Mesendoderm (in vitro differentiated cells): ENCODE measurements at regions not wholly inside any gene's neighbourhood (a gene's known extent, or its start where the extent isn't known, plus 50 kb on each side); places are given as distances from the start of the nearest gene placed in this dataset.
A peak's percentile ranks its signal among the peaks of the same experiment; 100 is the strongest.

Source experiments
- DNase-seq: peaks from one replicate; pipeline ENCODE4 v3.0.0; 2013
- H2AK5ac ChIP-seq: 2 replicates; pipeline ENCODE4 v1.6.1; 2013; ENCODE audit warnings: low read length, inconsistent platforms
- H2BK120ac ChIP-seq: 2 replicates; pipeline ENCODE4 v1.6.1; 2013; ENCODE audit warnings: low read depth, mild to moderate bottlenecking, low read length, moderate library complexity, mixed read lengths
- H2BK15ac ChIP-seq: replicated peaks from 2 replicates; pipeline ENCODE4 v1.6.1; 2013; ENCODE audit warnings: low read depth, mild to moderate bottlenecking, moderate library complexity
- H2BK5ac ChIP-seq: 2 replicates; pipeline ENCODE4 v1.6.1; 2013; ENCODE audit warnings: low read length, inconsistent platforms
- H3K18ac ChIP-seq: 2 replicates; pipeline ENCODE4 v1.6.1; 2013; ENCODE audit warnings: mild to moderate bottlenecking, low read length, mixed read lengths
- H3K23ac ChIP-seq: one replicate; pipeline ENCODE4 v1.6.1; 2013; ENCODE audit warnings: low read length
- H3K27ac ChIP-seq: 2 replicates; pipeline ENCODE4 v1.5.1; 2013; ENCODE audit warnings: low read depth, mild to moderate bottlenecking, inconsistent platforms, low read length, moderate library complexity
- H3K27me3 ChIP-seq: 2 replicates; pipeline ENCODE4 v1.6.1; 2013; ENCODE audit warnings: low read length, control low read depth, mild to moderate bottlenecking, inconsistent platforms; ENCODE audit not compliant: insufficient read depth, poor library complexity
- H3K36me3 ChIP-seq: 2 replicates; pipeline ENCODE4 v1.6.1; 2013; ENCODE audit warnings: low read length, inconsistent platforms; ENCODE audit not compliant: control insufficient read depth, insufficient read depth
- H3K4ac ChIP-seq: one replicate; pipeline ENCODE4 v1.6.1; 2013; ENCODE audit warnings: low read depth, mild to moderate bottlenecking, low read length, moderate library complexity
- H3K4me1 ChIP-seq: 2 replicates; pipeline ENCODE4 v1.6.1; 2013; ENCODE audit warnings: low read depth, low read length, inconsistent platforms; ENCODE audit not compliant: control insufficient read depth
- H3K4me2 ChIP-seq: 2 replicates; pipeline ENCODE4 v1.6.1; 2013; ENCODE audit warnings: low read length
- H3K4me3 ChIP-seq: 2 replicates; pipeline ENCODE4 v1.5.1; 2013; ENCODE audit warnings: mild to moderate bottlenecking, low read length
- H3K56ac ChIP-seq: one replicate; pipeline ENCODE4 v1.6.1; 2013; ENCODE audit warnings: low read length
- H3K79me1 ChIP-seq: 2 replicates; pipeline ENCODE4 v1.6.1; 2013; ENCODE audit warnings: low read length, inconsistent platforms
- H3K79me2 ChIP-seq: 2 replicates; pipeline ENCODE4 v1.6.1; 2013; ENCODE audit warnings: mild to moderate bottlenecking, low read length; ENCODE audit not compliant: control insufficient read depth, insufficient read depth
- H3K9ac ChIP-seq: 2 replicates; pipeline ENCODE4 v1.6.1; 2013; ENCODE audit warnings: low read length, inconsistent platforms
- H4K5ac ChIP-seq: one replicate; pipeline ENCODE4 v1.6.1; 2013; ENCODE audit warnings: low read length
- H4K8ac ChIP-seq: one replicate; pipeline ENCODE4 v1.6.1; 2013; ENCODE audit warnings: low read depth, mild to moderate bottlenecking, control low read depth, low read length, moderate library complexity
- WGBS: extraction: QIAGEN DNeasy Blood & Tissue Kit; methylation state at CpG from one replicate; pipeline ENCODE4 v1.1.7; 2013; ENCODE audit warnings: low lambda C conversion rate, missing lambda C conversion rate; ENCODE audit not compliant: insufficient coverage; ENCODE audit errors: extremely low coverage; 5-methylcytosine and 5-hydroxymethylcytosine counted together

DNA sequence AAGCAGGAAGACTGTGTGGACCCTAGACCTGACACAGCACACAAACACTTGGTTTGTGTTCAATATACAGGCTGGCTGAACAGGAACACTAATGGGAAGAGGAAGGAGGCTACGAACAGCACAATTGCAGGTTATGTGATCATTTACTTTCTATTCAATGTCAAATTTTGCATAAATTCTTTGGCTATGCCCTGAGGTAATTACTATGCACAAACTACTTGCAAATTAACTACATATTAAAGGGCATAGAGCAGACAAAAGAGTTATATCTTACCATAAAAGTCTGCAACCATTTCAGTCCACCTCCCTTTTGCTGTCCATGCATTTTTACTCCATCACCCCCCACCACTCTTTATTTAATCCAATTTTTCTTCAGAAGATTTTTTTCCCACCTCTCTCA is 291.2 kb upstream of the TMTC1 start:
- Histone ChIP-seq H3K23ac (no peak overlapping the region), H2BK15ac (no peak overlapping the region)
- WGBS = no CpG with 5 or more reads among the region's 1 CpG

DNA sequence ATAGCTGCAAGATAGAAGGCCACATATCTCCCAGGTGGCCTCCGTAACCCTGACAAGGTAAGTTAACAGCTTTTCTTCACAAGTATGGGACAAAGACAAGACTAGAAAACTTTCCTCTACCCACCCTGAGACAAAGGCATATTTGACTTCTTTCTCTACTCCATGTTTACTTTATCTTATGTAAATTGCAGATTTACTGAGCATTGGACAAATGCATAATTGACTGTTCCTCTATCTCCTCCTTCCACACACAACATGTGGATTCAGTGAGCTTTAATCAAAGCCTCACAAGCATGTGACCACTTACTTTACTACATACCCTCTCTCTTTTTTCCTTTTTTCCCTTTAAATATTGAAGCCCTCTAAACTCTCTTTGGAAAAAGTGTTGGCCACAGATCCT is 289.1 kb upstream of the TMTC1 start:
- Histone ChIP-seq H3K56ac (no peak overlapping the region), H3K4me3 (no peak overlapping the region), H3K4ac (no peak overlapping the region), H2BK15ac (no peak overlapping the region), H3K4me2 (no peak overlapping the region), H3K23ac (no peak overlapping the region), H3K18ac (no peak overlapping the region), H3K79me2 (no peaks in the 10 kb centered on the region), H4K8ac (no peak overlapping the region), H3K4me1 (no peaks in the 10 kb centered on the region), H2BK120ac (no peak overlapping the region), H2AK5ac (no peak overlapping the region), H3K9ac (no peak overlapping the region), H3K36me3 (no peaks in the 10 kb centered on the region), H2BK5ac (no peak overlapping the region), H3K27ac (no peak overlapping the region), H4K5ac (no peak overlapping the region), H3K27me3 (no peaks in the 10 kb centered on the region), H3K79me1 (no peaks in the 10 kb centered on the region)
- WGBS = no CpG with 5 or more reads among the region's 1 CpG
- no peak for DNase-seq

More for the DNA sequence above, 291.2 kb upstream of the TMTC1 start:
- Histone ChIP-seq H3K36me3 (no peaks in the 10 kb centered on the region), H3K4ac (no peak overlapping the region), H3K4me2 (no peak overlapping the region), H2BK120ac (no peak overlapping the region), H2AK5ac (no peak overlapping the region), H3K27me3 (no peaks in the 10 kb centered on the region), H3K79me1 (no peaks in the 10 kb centered on the region), H3K56ac (no peak overlapping the region), H4K5ac (no peak overlapping the region), H4K8ac (no peak overlapping the region), H3K27ac (no peak overlapping the region), H3K4me3 (no peak overlapping the region), H2BK5ac (no peak overlapping the region), H3K79me2 (no peaks in the 10 kb centered on the region), H3K9ac (no peak overlapping the region), H3K18ac (no peak overlapping the region), H3K4me1 (no peaks in the 10 kb centered on the region)
- DNase-seq = no peak

DNA sequence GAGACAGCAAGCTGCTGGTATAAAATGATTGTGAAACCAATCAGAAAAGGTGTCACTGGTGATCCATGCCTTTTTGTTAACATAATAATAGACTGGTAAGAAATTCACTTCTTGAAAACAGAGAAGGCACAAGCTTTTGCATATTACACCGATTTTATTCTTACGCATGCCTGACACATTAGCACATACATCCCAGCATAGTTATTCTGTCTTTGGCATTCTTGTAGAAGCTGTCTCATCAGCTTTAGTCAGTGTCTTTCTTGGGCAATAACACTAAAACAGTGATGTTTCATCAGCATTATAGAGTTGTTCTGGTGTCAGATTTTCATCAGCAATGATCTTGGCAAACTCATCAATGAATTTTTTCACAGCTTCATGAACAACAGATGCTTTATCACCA is 283.4 kb upstream of the TMTC1 start:
- Histone ChIP-seq H2BK15ac (no peak overlapping the region), H3K27ac (no peak overlapping the region), H3K23ac (no peak overlapping the region), H3K4me1 (no peaks in the 10 kb centered on the region), H3K4me2 (no peak overlapping the region), H4K5ac (no peak overlapping the region), H3K56ac (no peak overlapping the region), H2BK120ac (no peak overlapping the region), H3K9ac (no peak overlapping the region), H3K79me2 (no peaks in the 10 kb centered on the region), H4K8ac (no peak overlapping the region), H2AK5ac (no peak overlapping the region), H3K79me1 (no peaks in the 10 kb centered on the region), H3K27me3 (no peaks in the 10 kb centered on the region), H3K4me3 (no peak overlapping the region), H3K4ac (no peak overlapping the region), H2BK5ac (no peak overlapping the region), H3K18ac (no peak overlapping the region), H3K36me3 (no peaks in the 10 kb centered on the region)
- WGBS = no CpG with 5 or more reads among the region's 2 CpGs
- DNase-seq = no peak

DNA sequence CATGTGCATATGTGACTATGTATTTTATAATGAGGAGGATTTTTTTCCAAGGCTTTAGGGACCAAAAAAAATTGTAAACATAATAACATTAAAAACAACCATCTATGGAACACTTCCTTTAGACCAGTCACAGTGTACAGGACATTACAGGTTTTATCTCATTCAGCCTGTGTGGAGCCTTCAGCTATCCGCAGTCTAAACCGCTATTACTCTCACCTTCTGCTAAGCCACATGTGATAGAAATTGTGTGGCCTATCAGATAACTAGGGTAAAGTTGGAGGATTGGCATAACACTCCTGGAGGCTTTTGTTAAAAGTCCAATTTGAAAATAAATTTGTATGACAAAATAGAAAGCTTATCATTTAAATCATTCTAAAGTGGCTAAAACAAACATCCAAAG is 281.2 kb upstream of the TMTC1 start:
- DNase-seq = no peak
- no peak overlapping the region for H3K23ac ChIP-seq
- H3K36me3 ChIP-seq = no peaks in the 10 kb centered on the region
- no peak overlapping the region for H4K8ac ChIP-seq
- no peak overlapping the region for H4K5ac ChIP-seq
- no peak overlapping the region for H3K27ac ChIP-seq
- H3K4me3 ChIP-seq = no peak overlapping the region
- no peak overlapping the region for H3K56ac ChIP-seq
- H3K18ac ChIP-seq = peak overlapping the region; percentile 84
- no peaks in the 10 kb centered on the region for H3K79me1 ChIP-seq
- H2BK5ac ChIP-seq = peak overlapping the region; percentile 44
- no peak overlapping the region for H3K9ac ChIP-seq
- no peak overlapping the region for H3K4me2 ChIP-seq
- peak overlapping the region; percentile 45 for H2BK120ac ChIP-seq
- no CpG with 5 or more reads among the region's 2 CpGs for WGBS
- no peak overlapping the region for H2BK15ac ChIP-seq
- H3K79me2 ChIP-seq = no peaks in the 10 kb centered on the region
- no peaks in the 10 kb centered on the region for H3K4me1 ChIP-seq
- no peaks in the 10 kb centered on the region for H3K27me3 ChIP-seq
- no peak overlapping the region for H3K4ac ChIP-seq
- no peak overlapping the region for H2AK5ac ChIP-seq

DNA sequence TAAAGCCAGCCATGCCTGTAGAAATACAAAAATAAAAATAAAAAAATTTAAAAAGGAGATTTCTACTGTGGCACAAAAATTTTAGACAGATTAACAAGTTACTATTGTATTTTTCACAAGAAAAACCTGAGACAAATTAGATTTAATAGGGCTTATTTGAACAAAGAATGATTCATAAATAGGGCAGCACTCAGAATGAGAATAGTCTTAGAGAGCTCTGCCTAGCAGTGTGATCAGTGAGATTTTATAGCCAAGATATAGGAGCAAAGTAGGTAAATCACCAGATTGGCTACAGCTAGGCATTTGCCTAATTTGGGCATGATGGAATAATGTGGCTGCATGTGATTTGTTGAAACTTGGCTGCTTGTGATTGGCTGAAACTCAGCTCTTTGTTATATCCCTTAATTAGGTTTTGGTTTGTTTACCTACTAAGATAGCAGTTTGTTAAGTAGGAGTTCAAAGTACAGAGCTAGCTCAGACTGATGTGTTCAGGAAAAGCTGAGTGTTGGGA is 279.7 kb upstream of the TMTC1 start:
- Histone ChIP-seq H3K27me3 (no peaks in the 10 kb centered on the region), H2BK120ac (no peak overlapping the region), H3K36me3 (no peaks in the 10 kb centered on the region), H2BK5ac (peak overlapping the region; percentile 68), H4K8ac (no peak overlapping the region), H2AK5ac (peak overlapping the region; percentile 87), H3K79me2 (no peaks in the 10 kb centered on the region), H3K4me3 (no peak overlapping the region), H3K79me1 (no peaks in the 10 kb centered on the region), H3K9ac (no peak overlapping the region), H3K4ac (peak overlapping the region; percentile 70), H3K23ac (no peak overlapping the region), H3K4me2 (no peak overlapping the region), H3K56ac (no peak overlapping the region), H3K4me1 (no peaks in the 10 kb centered on the region), H4K5ac (no peak overlapping the region), H2BK15ac (no peak overlapping the region), H3K18ac (peak overlapping the region; percentile 20), H3K27ac (peak overlapping the region; percentile 0)
- DNase-seq = peak; percentile 49

DNA sequence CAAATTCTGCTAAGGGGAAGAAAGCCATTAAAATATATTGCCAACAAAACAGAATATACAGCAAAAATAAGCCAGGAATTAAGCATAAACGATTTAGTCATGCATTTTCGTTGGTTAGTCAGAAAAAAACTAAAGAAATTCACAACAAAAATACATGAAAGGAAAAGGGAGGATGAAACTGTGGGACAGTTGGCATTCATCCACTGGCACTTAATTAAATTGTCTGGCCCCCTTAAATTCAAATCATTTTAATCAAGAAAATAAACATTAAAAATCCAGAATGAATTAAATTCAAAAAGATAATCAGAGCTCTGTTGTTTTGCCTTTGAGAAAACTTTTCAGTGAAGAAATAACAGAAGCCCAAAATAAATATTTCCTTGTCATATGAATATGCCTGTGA is 264.6 kb upstream of the TMTC1 start:
- H3K56ac ChIP-seq = no peak overlapping the region
- H3K79me2 ChIP-seq = no peaks in the 10 kb centered on the region
- no peaks in the 10 kb centered on the region for H3K36me3 ChIP-seq
- H2AK5ac ChIP-seq = no peak overlapping the region
- no peak overlapping the region for H3K4ac ChIP-seq
- H3K27ac ChIP-seq = no peak overlapping the region
- H3K9ac ChIP-seq = no peak overlapping the region
- H2BK5ac ChIP-seq = no peak overlapping the region
- H3K23ac ChIP-seq = no peak overlapping the region
- no peak overlapping the region for H4K5ac ChIP-seq
- H3K4me2 ChIP-seq = no peak overlapping the region
- H3K4me1 ChIP-seq = no peaks in the 10 kb centered on the region
- no peak overlapping the region for H3K18ac ChIP-seq
- H3K79me1 ChIP-seq = no peaks in the 10 kb centered on the region
- no peak for DNase-seq
- no peak overlapping the region for H2BK15ac ChIP-seq
- H3K4me3 ChIP-seq = no peak overlapping the region
- no peak overlapping the region for H2BK120ac ChIP-seq
- no peaks in the 10 kb centered on the region for H3K27me3 ChIP-seq
- no CpG with 5 or more reads among the region's 2 CpGs for WGBS
- no peak overlapping the region for H4K8ac ChIP-seq
